ENCODE measurements at regions not wholly inside any gene's neighbourhood (a gene's known extent, or its start where the extent isn't known, plus 50 kb on each side); places are given as distances from the start of the nearest gene placed in this dataset.

DNA sequence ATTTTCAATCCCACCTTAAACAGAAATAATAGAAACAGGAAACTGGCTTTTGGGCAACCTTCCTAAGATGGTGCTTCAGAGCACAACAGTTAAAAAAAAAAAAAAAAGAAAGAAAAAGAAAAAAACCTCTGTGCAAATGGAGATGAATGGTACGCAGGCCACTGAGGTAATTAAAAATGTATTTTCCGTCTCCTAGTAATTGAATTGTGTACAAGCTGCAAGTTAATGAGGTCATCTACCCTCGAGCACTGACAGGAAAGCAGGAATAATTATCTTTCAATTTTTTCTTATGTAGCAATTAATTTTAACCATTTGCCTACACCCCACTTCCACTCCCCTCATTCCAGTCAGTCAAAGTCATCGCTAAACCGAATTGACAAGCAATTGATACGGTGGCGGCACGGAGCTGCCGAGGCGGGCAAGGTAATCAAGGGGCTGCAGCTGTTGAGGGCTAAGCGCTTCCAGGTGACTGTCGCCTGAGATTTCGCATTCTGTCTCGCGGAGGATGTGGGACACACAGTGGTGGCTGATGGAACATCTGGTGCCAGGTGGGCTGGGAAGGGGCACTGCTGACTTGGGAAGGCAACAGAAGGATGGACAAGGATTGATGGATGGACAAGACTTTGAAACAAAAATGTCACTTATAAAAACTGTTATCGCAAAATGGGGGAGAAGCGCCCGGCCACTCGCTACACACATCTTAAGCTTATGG, 109.4 kb downstream of the RCN1 start:
- Histone ChIP-seq H3K27ac (no peak overlapping the region), H3K27me3 (ENCODE audit: insufficient read depth, low read depth) (no peaks in the 10 kb centered on the region), H3K36me3 (ENCODE audit: insufficient read depth) (no peaks in the 10 kb centered on the region)

DNA sequence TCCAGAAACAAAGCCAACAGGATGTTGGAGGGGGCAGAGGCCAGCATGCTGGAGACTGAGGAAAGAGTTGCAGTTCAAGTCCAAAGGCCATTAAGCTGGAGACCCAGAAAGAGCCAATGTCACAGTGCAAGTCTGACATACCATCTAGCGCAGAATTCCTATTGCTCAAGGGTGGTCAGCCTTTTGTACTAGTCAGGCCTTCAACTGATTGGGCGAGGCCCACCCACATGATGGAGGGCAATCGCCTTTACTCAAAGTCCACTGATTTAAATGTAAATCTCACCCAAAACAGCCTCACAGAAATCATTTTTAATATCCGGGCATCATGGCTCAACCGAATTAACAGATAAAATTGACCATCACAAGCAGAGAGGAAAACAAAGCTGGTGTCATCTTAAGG, 113.9 kb downstream of the RCN1 start:
- Histone ChIP-seq H4K20me1 (ENCODE audit: insufficient read depth) (no peaks in the 10 kb centered on the region), H3K9ac (no peak overlapping the region), H3K27me3 (ENCODE audit: insufficient read depth, low read depth) (no peaks in the 10 kb centered on the region), H3K27ac (no peak overlapping the region), H3K36me3 (ENCODE audit: insufficient read depth) (no peaks in the 10 kb centered on the region), H3K4me3 (IDR thresholded peaks at IDR 0.05; ENCODE audit: insufficient read depth, low read depth, low read length) (no peak overlapping the region), H3K4me2 (no peak overlapping the region), H3K79me2 (ENCODE audit: insufficient read depth, low read depth) (no peaks in the 10 kb centered on the region), H2AFZ (ENCODE audit: low read depth) (no peak overlapping the region), H3K4me1 (ENCODE audit: low read depth, poor library complexity, severe bottlenecking) (no peaks in the 10 kb centered on the region)
- TF ChIP-seq, protein P1, sequence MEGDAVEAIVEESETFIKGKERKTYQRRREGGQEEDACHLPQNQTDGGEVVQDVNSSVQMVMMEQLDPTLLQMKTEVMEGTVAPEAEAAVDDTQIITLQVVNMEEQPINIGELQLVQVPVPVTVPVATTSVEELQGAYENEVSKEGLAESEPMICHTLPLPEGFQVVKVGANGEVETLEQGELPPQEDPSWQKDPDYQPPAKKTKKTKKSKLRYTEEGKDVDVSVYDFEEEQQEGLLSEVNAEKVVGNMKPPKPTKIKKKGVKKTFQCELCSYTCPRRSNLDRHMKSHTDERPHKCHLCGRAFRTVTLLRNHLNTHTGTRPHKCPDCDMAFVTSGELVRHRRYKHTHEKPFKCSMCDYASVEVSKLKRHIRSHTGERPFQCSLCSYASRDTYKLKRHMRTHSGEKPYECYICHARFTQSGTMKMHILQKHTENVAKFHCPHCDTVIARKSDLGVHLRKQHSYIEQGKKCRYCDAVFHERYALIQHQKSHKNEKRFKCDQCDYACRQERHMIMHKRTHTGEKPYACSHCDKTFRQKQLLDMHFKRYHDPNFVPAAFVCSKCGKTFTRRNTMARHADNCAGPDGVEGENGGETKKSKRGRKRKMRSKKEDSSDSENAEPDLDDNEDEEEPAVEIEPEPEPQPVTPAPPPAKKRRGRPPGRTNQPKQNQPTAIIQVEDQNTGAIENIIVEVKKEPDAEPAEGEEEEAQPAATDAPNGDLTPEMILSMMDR (conservative IDR thresholded peaks at IDR 0.05; ENCODE audit: low read depth, low read length) = no peak

More for the DNA sequence above, 109.4 kb downstream of the RCN1 start:
- no peak overlapping the region for H3K4me3 ChIP-seq (IDR thresholded peaks at IDR 0.05; ENCODE audit: insufficient read depth, low read depth, low read length)
- no peaks in the 10 kb centered on the region for H4K20me1 ChIP-seq (ENCODE audit: insufficient read depth)
- H3K4me2 ChIP-seq = no peak overlapping the region
- H3K79me2 ChIP-seq (ENCODE audit: insufficient read depth, low read depth) = no peaks in the 10 kb centered on the region
- H2AFZ ChIP-seq (ENCODE audit: low read depth) = no peak overlapping the region
- TF ChIP-seq, protein P1 (conservative IDR thresholded peaks at IDR 0.05; ENCODE audit: low read depth, low read length) = no peak
- H3K4me1 ChIP-seq (ENCODE audit: low read depth, poor library complexity, severe bottlenecking) = no peaks in the 10 kb centered on the region
- H3K9ac ChIP-seq = no peak overlapping the region

DNA sequence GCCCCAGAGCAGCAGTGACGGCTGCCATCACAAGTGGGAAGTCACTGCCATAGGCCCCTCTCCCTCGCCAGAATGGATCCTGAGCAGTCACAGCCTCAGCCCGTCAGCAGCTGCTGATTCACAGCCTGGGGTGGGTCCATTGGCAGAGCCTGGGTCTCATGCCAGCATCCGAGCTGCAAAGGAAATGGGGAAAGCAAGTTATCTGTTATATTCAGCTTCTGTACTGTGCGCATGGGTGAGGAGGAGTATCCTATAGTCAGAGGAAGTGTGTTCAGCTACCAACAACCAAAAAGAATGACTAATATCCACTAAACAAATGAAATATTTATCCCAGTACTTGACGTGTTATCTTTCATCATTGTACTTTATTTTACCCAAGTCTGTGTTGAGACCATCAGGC, 119.7 kb downstream of the RCN1 start:
- Histone ChIP-seq H3K4me1 (ENCODE audit: low read depth, poor library complexity, severe bottlenecking) (no peaks in the 10 kb centered on the region), H4K20me1 (ENCODE audit: insufficient read depth) (no peaks in the 10 kb centered on the region), H3K27me3 (ENCODE audit: insufficient read depth, low read depth) (no peaks in the 10 kb centered on the region), H3K79me2 (ENCODE audit: insufficient read depth, low read depth) (no peaks in the 10 kb centered on the region), H3K9ac (no peak overlapping the region), H3K27ac (no peak overlapping the region), H2AFZ (ENCODE audit: low read depth) (no peak overlapping the region), H3K4me3 (IDR thresholded peaks at IDR 0.05; ENCODE audit: insufficient read depth, low read depth, low read length) (no peak overlapping the region), H3K4me2 (no peak overlapping the region), H3K36me3 (ENCODE audit: insufficient read depth) (no peaks in the 10 kb centered on the region)
- TF ChIP-seq, protein P1 (conservative IDR thresholded peaks at IDR 0.05; ENCODE audit: low read depth, low read length) = no peak

DNA sequence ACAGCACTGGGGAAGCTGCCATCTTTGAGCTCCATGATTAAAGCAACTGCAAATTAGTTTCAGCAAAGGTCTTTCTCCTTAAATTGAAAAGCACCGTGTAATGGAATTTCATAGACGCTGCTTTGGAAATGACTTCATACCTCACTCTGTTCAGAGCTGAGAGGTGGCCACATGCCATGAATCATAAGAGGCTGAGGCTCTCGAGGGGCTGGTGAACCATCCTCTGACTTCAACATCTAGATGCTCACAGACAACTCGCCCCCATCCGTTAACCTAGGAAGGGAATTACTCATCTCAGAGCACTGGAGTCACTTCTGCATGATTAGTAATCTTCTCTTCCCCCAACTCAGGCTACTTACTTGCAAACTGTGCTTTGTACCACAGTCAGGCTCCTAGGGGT, 122.3 kb downstream of the RCN1 start:
- Histone ChIP-seq H3K4me1 (ENCODE audit: low read depth, poor library complexity, severe bottlenecking) (no peaks in the 10 kb centered on the region), H4K20me1 (ENCODE audit: insufficient read depth) (no peaks in the 10 kb centered on the region), H3K9ac (no peak overlapping the region), H3K27ac (no peak overlapping the region), H3K4me3 (IDR thresholded peaks at IDR 0.05; ENCODE audit: insufficient read depth, low read depth, low read length) (no peak overlapping the region), H2AFZ (ENCODE audit: low read depth) (no peak overlapping the region), H3K27me3 (ENCODE audit: insufficient read depth, low read depth) (no peaks in the 10 kb centered on the region), H3K79me2 (ENCODE audit: insufficient read depth, low read depth) (no peaks in the 10 kb centered on the region), H3K36me3 (ENCODE audit: insufficient read depth) (no peaks in the 10 kb centered on the region), H3K4me2 (no peak overlapping the region)
- TF ChIP-seq, protein P1 (conservative IDR thresholded peaks at IDR 0.05; ENCODE audit: low read depth, low read length) = no peak
